ENCODE measurements at regions not wholly inside any gene's neighbourhood (a gene's known extent, or its start where the extent isn't known, plus 50 kb on each side); places are given as distances from the start of the nearest gene placed in this dataset.

DNA sequence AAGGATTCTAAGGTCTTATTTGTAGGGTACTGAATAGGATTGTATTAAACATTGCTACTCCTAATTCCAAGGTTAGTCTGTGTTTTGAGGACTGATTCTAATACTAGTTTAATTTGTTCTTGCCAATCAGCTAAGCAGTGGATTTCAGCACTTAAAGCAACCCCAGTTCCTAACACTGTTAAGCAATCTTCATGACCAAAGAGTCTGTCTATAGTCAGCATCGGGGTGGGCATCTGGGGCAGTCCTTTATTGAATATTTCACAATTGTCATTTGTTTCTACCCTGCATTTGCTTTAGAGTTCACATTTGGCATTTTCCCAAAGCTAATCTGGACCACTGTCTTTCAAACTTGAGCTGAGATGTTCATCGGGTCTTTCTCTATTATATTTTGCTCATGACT is 248.0 kb upstream of the TANK start:
- DNase-seq (ENCODE audit: low spot score), result no peak

DNA sequence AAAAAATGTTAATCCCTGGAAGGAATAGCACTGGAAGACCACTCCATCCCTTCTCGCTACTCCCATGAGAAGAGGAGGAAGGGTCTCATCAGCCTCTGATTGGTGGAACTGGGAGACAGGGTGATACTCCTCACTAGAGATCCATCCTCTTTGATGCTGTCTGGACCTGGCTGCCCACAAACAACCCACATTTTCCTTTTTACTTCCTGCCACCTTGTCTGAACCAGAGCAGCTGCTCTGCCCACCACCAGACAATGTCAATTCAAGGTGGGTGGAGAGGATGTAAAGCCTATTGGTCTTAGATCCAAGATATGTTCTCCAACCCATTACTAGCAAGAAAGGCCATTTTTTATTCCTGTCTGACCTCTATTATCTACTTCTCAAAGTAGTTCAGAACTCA is 246.9 kb upstream of the TANK start:
- no peak for DNase-seq (ENCODE audit: low spot score)

DNA sequence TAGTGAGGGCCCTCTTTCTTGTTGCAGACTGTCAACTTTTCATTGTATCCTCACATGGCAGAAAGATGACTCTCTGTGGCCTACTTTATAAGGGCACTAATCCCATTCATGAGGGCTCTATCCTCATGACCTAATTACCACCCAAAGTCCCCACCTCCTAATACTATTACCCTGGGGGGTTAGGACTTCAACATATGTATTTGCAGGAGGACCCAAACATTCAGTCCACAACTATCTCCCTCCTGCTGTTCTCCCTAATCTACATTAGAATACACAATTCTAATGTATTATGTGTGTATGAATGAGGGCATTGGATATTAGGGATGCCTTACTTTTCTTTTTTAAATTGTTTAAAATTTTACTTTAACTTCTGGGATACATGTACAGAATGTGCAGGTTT is 246.0 kb upstream of the TANK start:
- no peak for DNase-seq (ENCODE audit: low spot score)

GRCh38 chr2:160916300-160916699 is 243.9 kb upstream of the TANK start:
- DNase-seq (ENCODE audit: low spot score), result no peak

DNA sequence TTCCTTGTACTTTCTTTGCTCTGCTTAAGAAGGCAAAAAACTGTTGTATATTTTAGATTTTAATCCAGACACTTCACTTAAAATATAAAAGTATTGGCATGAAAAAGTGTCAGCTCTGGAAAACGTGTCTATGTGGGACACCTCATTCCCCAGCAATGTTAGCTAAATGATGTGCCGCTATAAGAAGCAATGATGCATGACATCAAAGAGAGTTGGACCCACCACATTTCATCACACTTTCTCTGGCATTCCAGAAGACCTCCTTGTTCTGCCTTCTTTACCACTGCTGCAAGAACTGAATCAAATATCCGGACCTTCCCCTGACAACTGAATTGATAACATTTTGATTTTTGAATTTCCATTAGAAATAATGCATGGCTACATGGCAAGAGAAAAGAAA is 242.4 kb upstream of the TANK start:
- DNase-seq (ENCODE audit: low spot score), result no peak

GRCh38 chr2:160918258-160918657 is 242.0 kb upstream of the TANK start:
- DNase-seq (ENCODE audit: low spot score), result no peak

- no peak for DNase-seq (ENCODE audit: low spot score)
These were observed 241.2 kb upstream of the TANK start for GRCh38 chr2:160918906-160919503.

- no peak for DNase-seq (ENCODE audit: low spot score)
These were observed 240.2 kb upstream of the TANK start for GRCh38 chr2:160920061-160920460.

GRCh38 chr2:160920791-160921303 is 239.4 kb upstream of the TANK start:
- peak; percentile 88 for DNase-seq (ENCODE audit: low spot score)

GRCh38 chr2:160921386-160921964 is 238.8 kb upstream of the TANK start:
- DNase-seq (ENCODE audit: low spot score), result no peak

DNA sequence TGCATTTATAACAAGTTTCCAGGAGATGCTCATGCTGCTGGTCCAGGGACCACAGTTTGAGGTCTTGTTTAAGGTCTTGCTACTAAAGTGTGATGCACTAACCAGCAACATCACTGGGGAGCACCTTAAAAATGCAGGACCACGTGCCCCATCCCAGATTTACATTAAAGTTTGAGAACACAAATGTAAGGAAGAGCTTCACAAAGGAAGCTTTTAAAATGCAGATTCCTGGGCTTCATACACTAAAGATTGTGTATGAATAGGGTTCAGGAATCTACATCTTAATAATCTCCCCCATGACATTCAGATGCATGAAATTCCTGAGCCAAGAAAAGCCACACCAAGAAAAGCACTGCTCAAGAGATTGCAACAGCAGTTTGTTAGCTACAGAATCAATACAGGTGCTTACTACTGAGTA is 235.3 kb upstream of the TANK start:
- DNase-seq (ENCODE audit: low spot score), result no peak

- DNase-seq (ENCODE audit: low spot score), result no peak
These were observed 234.3 kb upstream of the TANK start for GRCh38 chr2:160925956-160926355.

- no peak for DNase-seq (ENCODE audit: low spot score)
These were observed 232.9 kb upstream of the TANK start for GRCh38 chr2:160927324-160927723.

- no peak for DNase-seq (ENCODE audit: low spot score)
These were observed 231.3 kb upstream of the TANK start for GRCh38 chr2:160928854-160929301.

DNA sequence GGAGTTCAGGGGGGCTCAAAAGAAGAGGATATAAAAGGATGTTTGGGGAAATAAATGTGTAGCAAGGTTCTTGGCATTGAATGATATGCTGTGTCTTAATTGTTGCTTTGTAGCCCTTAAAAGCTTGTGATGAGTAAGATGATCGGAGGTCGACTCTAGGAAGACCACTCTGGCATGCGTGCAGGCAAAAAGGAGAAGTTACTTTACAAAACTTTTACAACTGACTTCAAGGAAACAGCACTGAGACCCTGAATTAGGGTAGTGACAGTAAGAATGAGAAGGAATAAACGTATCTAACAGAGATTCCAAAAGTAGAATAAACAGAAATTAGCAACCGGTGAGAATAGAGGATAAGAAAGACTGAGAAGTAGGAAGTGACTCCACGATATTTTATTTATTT is 228.7 kb upstream of the TANK start:
- DNase-seq (ENCODE audit: low spot score), result no peak

DNA sequence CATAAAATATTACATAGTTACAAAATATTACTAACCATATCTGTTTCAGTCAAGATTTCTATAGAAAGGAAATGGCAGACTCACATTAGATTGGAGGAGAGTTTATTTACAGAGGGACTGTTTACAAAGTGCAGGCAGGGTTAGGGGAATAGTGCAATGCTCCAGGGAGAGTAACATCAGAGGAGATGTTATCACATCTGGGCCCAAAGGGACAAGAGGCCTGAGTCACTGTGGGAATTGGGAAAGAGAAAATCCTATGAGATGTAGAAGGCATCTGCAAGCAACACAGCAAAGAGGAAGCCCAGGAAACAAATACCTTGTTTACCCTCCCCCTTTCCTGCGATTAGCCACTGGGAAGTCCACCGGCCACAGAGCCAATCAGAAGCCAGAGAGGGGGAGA is 227.3 kb upstream of the TANK start:
- DNase-seq (ENCODE audit: low spot score), result peak; percentile 18

- DNase-seq (ENCODE audit: low spot score), result no peak
These were observed 226.0 kb upstream of the TANK start for GRCh38 chr2:160934263-160934662.

DNA sequence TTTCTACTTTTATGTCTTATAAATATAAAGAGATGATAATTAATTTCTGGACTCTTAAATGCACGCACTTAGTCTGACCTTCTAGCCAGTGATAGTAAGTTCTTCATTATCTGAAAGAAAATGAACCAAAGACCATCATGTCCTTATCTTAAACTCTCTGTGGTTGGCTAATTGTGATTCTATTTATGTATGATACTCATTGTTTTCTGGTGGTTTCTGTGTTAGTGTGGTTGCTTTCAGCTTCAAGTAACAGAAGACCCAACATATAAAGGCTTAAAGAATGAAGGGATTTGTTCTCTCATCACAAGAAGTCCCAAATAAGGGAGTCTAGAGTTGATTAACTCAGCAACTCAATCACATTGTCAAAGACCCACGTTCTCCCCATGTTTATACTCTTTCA is 225.2 kb upstream of the TANK start:
- no peak for DNase-seq (ENCODE audit: low spot score)

DNA sequence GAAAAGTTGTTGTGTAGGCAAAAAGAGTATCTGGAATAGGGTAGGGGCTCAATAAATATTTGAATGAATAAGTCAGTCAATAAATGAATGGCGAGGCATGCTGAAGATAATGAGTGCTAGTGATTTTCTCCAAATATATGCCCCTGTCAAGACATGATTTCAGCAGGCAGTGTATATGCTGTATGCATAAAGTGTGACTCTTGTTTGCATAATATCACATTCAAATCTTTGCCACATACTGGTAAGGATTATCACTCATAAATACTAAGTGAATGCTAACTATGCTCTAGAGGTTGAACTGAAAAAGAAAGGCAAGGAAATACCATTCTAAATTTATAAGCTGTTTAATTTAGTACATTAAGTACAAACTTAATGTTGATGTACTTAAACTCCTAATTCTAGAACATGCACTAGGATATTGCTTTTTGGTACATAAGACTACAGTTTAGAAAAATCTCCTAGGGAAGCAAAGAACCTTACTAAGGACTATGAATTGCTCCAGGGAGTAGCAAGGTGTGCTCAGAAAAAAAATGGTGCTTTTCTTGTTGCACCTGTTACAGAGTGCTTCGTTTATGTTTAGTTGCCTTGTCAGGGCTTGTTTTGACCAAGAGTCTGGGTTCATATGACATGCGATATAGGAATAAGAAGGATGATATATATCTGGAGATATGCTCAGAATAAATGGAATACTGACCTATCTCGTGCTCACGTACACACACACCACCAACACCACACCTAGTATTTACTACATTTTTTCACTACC is 224.0 kb upstream of the TANK start:
- DNase-seq (ENCODE audit: low spot score), result no peak

- DNase-seq (ENCODE audit: low spot score), result no peak
These were observed 220.0 kb upstream of the TANK start for GRCh38 chr2:160940271-160940670.

- DNase-seq (ENCODE audit: low spot score), result no peak
These were observed 219.5 kb upstream of the TANK start for GRCh38 chr2:160940699-160941098.

- peak; percentile 51 for DNase-seq (ENCODE audit: low spot score)
These were observed 218.9 kb upstream of the TANK start for GRCh38 chr2:160941290-160941846.

Measured in SK-N-DZ (cell line).